ENCODE measurements at regions not wholly inside any gene's neighbourhood (a gene's known extent, or its start where the extent isn't known, plus 50 kb on each side); places are given as distances from the start of the nearest gene placed in this dataset.

GRCh38 chr21:38875694-38876492 is 70.2 kb downstream of the ETS2 start:
- DNase-seq: no peak
